ENCODE measurements at regions not wholly inside any gene's neighbourhood (a gene's known extent, or its start where the extent isn't known, plus 50 kb on each side); places are given as distances from the start of the nearest gene placed in this dataset.

- ATAC-seq: no peak
- no peaks in the 10 kb centered on the region for H3K9me3 ChIP-seq
- no peak overlapping the region for H3K4me3 ChIP-seq
- H3K4me1 ChIP-seq: peaks cover 0 to 13% (median 0%) of the 10 kb centered on the region in 3 donors
- H3K27me3 ChIP-seq: no peaks in the 10 kb centered on the region
- no peak for TF ChIP-seq POLR2A (IDR thresholded peaks at IDR 0.05)
- TF ChIP-seq CTCF (IDR thresholded peaks at IDR 0.05): no peak
- TF ChIP-seq POLR2AphosphoS5 (IDR thresholded peaks at IDR 0.05): no peak
- no peak for TF ChIP-seq EP300 (IDR thresholded peaks at IDR 0.05)
- WGBS, 2 donors (ENCODE audit: low coverage in 1 of 2): 75 to 93% methylated on average over 3 to 6 of the region's 9 CpGs
- no peak overlapping the region for H3K27ac ChIP-seq
- H3K36me3 ChIP-seq: no peaks in the 10 kb centered on the region
Observed at GRCh38 chr15:69805248-69805953, 292.3 kb downstream of the TLE3 start.

- H3K4me1 ChIP-seq: peaks cover 0 to 23% (median 0%) of the 10 kb centered on the region in 3 donors
- H3K36me3 ChIP-seq: no peaks in the 10 kb centered on the region
- ATAC-seq: no peak
- no peak overlapping the region for H3K4me3 ChIP-seq
- WGBS, 2 donors (ENCODE audit: low coverage in 1 of 2): 76 to 91% methylated on average over 7 to 8 of the region's 10 CpGs
- H3K9me3 ChIP-seq: no peaks in the 10 kb centered on the region
- TF ChIP-seq EP300 (IDR thresholded peaks at IDR 0.05) (no peak), POLR2A (IDR thresholded peaks at IDR 0.05) (no peak), CTCF (IDR thresholded peaks at IDR 0.05) (no peak), POLR2AphosphoS5 (IDR thresholded peaks at IDR 0.05) (no peak)
- no peaks in the 10 kb centered on the region for H3K27me3 ChIP-seq
- H3K27ac ChIP-seq: no peak overlapping the region
Observed at GRCh38 chr15:69806287-69806915, 291.3 kb downstream of the TLE3 start.

GRCh38 chr15:69807721-69808120 lies 290.0 kb downstream of the TLE3 start:
- H3K27ac ChIP-seq: no peak overlapping the region
- H3K36me3 ChIP-seq: no peaks in the 10 kb centered on the region
- H3K4me3 ChIP-seq: no peak overlapping the region
- TF ChIP-seq EP300 (IDR thresholded peaks at IDR 0.05) (no peak), CTCF (IDR thresholded peaks at IDR 0.05) (no peak), POLR2A (IDR thresholded peaks at IDR 0.05) (no peak), POLR2AphosphoS5 (IDR thresholded peaks at IDR 0.05) (peak; percentile 70)
- H3K9me3 ChIP-seq: no peaks in the 10 kb centered on the region
- peaks cover 0 to 23% (median 0%) of the 10 kb centered on the region in 3 donors for H3K4me1 ChIP-seq
- H3K27me3 ChIP-seq: no peaks in the 10 kb centered on the region
- WGBS, 2 donors (ENCODE audit: low coverage in 1 of 2): 16 to 46% methylated on average over 3 to 4 of the region's 5 CpGs
- ATAC-seq: no peak

GRCh38 chr15:69808756-69809155 lies 289.0 kb downstream of the TLE3 start:
- no peaks in the 10 kb centered on the region for H3K36me3 ChIP-seq
- no peaks in the 10 kb centered on the region for H3K9me3 ChIP-seq
- TF ChIP-seq POLR2AphosphoS5 (IDR thresholded peaks at IDR 0.05) (peak; percentile 87), POLR2A (IDR thresholded peaks at IDR 0.05) (no peak)
- H3K4me3 ChIP-seq: no peak overlapping the region
- no peak overlapping the region for H3K27ac ChIP-seq
- H3K27me3 ChIP-seq: no peaks in the 10 kb centered on the region
- ATAC-seq: no peak
- WGBS, 2 donors (ENCODE audit: low coverage in 1 of 2): 75 to 80% methylated on average over 1 to 4 of the region's 4 CpGs
- peaks cover 0 to 23% (median 0%) of the 10 kb centered on the region in 3 donors for H3K4me1 ChIP-seq

GRCh38 chr15:69809421-69809820 lies 288.3 kb downstream of the TLE3 start:
- H3K27me3 ChIP-seq: no peaks in the 10 kb centered on the region
- H3K27ac ChIP-seq: no peak overlapping the region
- ATAC-seq: no peak
- no peak for TF ChIP-seq CTCF (IDR thresholded peaks at IDR 0.05)
- TF ChIP-seq POLR2AphosphoS5 (IDR thresholded peaks at IDR 0.05): no peak
- TF ChIP-seq POLR2A (IDR thresholded peaks at IDR 0.05): no peak
- TF ChIP-seq EP300 (IDR thresholded peaks at IDR 0.05): no peak
- no peak overlapping the region for H3K4me3 ChIP-seq
- 94 to 100% methylated on average over 1 to 2 of the region's 2 CpGs for WGBS, 2 donors (ENCODE audit: low coverage in 1 of 2)
- no peaks in the 10 kb centered on the region for H3K36me3 ChIP-seq
- peaks cover 0 to 23% (median 0%) of the 10 kb centered on the region in 3 donors for H3K4me1 ChIP-seq
- H3K9me3 ChIP-seq: no peaks in the 10 kb centered on the region

Measured in gastroesophageal sphincter (tissue), 4 donors.